ENCODE measurements at regions not wholly inside any gene's neighbourhood (a gene's known extent, or its start where the extent isn't known, plus 50 kb on each side); places are given as distances from the start of the nearest gene placed in this dataset.

- TF ChIP-seq CTCF (IDR thresholded peaks at IDR 0.05) = no peak
- no peak for TF ChIP-seq POLR2AphosphoS5 (IDR thresholded peaks at IDR 0.05)
These were observed 462.4 kb downstream of the PRR16 start for GRCh38 chr5:120926471-120926870.
